Breast epithelium (tissue), 4 donors: ENCODE measurements at regions not wholly inside any gene's neighbourhood (a gene's known extent, or its start where the extent isn't known, plus 50 kb on each side); places are given as distances from the start of the nearest gene placed in this dataset.

Experiments
- DNase-seq, 2 donors: peaks; one replicate each; pipeline ENCODE4 v3.0.0-alpha.2; 2019; ENCODE audit warnings: low spot score in 2 of 2
- H3K27ac ChIP-seq, 2 donors: fragments of 200-600 bp; sonication (generic) in 1 of 2; one replicate each; pipeline ENCODE4 v1.5.1; 2016 to 2019; ENCODE audit warnings: mild to moderate bottlenecking in 1 of 2
- H3K27me3 ChIP-seq, 2 donors: fragments of 200-600 bp; sonication (generic) in 1 of 2; one replicate each; pipeline versions ENCODE4 v1.5.1 to v1.6.0; 2017 to 2019; ENCODE audit warnings: control low read depth in 1 of 2, mild to moderate bottlenecking in 1 of 2
- H3K36me3 ChIP-seq: fragments of 200-600 bp; one replicate; pipeline ENCODE4 v1.5.1; 2019
- H3K4me1 ChIP-seq, 2 donors: fragments of 200-600 bp; sonication (generic); one replicate each; pipeline ENCODE4 v1.5.1; 2016 to 2019; ENCODE audit warnings: control low read depth in 1 of 2
- H3K4me3 ChIP-seq, 3 donors: fragments of 200-600 bp; sonication (generic); 1 replicate in 2 of 3; 2 replicates in 1 of 3; pipeline ENCODE4 v1.5.1; 2016 to 2019; ENCODE audit warnings: mild to moderate bottlenecking in 3 of 3, moderate library complexity in 2 of 3
- H3K9me3 ChIP-seq, 2 donors: fragments of 200-600 bp; sonication (generic) in 1 of 2; one replicate each; pipeline ENCODE4 v1.5.1; 2016 to 2019; ENCODE audit warnings: control low read depth in 1 of 2
- POLR2A ChIP-seq: fragments of 450-650 bp; IDR thresholded peaks from one replicate; pipeline ENCODE4 v1.6.1; 2016; ENCODE audit warnings: antibody characterized with exemption, mild to moderate bottlenecking, moderate library complexity
- POLR2AphosphoS5 ChIP-seq, 3 donors: sonication (generic); formaldehyde crosslinking; IDR thresholded peaks; one replicate each; pipeline ENCODE4 v1.6.1; 2017; ENCODE audit warnings: antibody characterized with exemption in 3 of 3
- intact Hi-C: fragments of 100-400 bp; cut with DNase I; formaldehyde crosslinking; loops from one replicate; pipeline ENCODE4 v1.15.1; 2023; ENCODE audit warnings: low total_unique reads
- TF ChIP-seq, protein P1 (sequence below), 3 donors: fragments of 450-650 bp; IDR thresholded peaks; one replicate each; pipeline ENCODE4 v1.5.1; 2016 to 2017; ENCODE audit warnings: antibody characterized with exemption in 3 of 3, mild to moderate bottlenecking in 3 of 3, moderate library complexity in 3 of 3

DNA sequence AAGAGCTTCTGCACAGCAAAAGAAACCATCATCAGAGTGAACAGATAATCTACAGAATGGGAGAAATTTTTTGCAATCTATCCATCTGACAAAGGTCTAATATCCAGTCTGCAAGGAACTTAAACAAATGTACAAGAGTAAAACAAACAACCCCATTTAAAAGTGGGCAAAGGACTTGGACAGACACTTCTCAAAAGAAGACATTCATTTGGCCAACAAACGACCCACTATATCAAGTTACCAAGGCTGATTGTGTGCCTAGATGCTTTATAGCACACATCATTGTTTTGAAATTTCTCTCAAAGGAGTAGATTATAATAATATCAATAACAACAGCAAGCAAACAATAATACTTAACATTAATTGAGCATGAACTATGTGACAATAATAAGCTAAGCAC, 117.1 kb downstream of the TFPI2 start:
- Histone ChIP-seq H3K36me3 (no peaks in the 10 kb centered on the region), H3K27me3 (no peaks in the 10 kb centered on the region), H3K27ac (no peak overlapping the region), H3K4me1 (no peaks in the 10 kb centered on the region), H3K4me3 (no peak overlapping the region), H3K9me3 (no peaks in the 10 kb centered on the region)
- no peak for DNase-seq
- TF ChIP-seq, protein P1, sequence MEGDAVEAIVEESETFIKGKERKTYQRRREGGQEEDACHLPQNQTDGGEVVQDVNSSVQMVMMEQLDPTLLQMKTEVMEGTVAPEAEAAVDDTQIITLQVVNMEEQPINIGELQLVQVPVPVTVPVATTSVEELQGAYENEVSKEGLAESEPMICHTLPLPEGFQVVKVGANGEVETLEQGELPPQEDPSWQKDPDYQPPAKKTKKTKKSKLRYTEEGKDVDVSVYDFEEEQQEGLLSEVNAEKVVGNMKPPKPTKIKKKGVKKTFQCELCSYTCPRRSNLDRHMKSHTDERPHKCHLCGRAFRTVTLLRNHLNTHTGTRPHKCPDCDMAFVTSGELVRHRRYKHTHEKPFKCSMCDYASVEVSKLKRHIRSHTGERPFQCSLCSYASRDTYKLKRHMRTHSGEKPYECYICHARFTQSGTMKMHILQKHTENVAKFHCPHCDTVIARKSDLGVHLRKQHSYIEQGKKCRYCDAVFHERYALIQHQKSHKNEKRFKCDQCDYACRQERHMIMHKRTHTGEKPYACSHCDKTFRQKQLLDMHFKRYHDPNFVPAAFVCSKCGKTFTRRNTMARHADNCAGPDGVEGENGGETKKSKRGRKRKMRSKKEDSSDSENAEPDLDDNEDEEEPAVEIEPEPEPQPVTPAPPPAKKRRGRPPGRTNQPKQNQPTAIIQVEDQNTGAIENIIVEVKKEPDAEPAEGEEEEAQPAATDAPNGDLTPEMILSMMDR (IDR thresholded peaks at IDR 0.05), result no peak
- no peak for TF ChIP-seq POLR2AphosphoS5 (IDR thresholded peaks at IDR 0.05)
- TF ChIP-seq POLR2A, result no peak
- intact Hi-C loops, result no loop called here

DNA sequence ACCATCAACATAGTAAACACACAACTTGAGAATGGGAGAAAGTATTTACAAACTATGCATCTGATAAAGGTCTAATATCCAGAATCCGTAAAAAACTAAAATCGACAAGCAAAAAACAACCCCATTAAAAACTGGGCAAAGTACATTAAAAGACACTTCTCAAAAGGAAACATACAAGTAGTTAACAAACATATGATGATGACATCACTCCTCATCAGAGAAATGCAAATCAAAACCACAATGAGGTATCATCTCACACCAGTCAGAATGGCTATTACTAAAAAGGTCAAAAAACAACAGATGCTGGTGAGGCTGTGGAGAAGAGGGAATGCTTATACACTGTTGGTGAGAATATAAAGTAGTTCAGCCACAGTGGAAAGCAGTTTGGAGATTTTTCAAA, 125.1 kb downstream of the TFPI2 start:
- TF ChIP-seq, protein P1 (IDR thresholded peaks at IDR 0.05), result no peak
- H3K27ac ChIP-seq, result no peak overlapping the region
- H3K36me3 ChIP-seq, result no peaks in the 10 kb centered on the region

DNA sequence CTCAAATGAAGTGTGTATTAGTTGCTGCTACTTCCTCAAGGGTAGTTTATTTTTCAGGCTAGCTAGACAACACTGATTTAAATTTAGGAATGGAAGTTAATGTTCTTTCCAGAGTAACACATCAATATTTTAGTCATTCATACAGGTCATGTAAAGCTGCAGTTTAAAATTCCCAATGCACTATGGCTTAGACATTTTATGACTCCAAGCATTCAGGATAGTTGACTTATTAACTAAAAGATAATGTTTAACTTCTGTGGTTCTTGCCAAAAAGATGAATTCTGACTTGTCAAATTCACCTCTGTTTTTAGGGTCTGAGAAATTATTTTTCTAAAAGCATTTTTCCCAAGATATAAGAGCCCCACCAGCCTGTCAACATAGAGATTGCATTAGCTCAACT, 131.9 kb downstream of the TFPI2 start:
- Histone ChIP-seq H3K27ac (no peak overlapping the region), H3K4me3 (no peak overlapping the region)
- intact Hi-C loops, result no loop called here

More for the DNA sequence above, 125.1 kb downstream of the TFPI2 start:
- Histone ChIP-seq H3K9me3 (no peaks in the 10 kb centered on the region), H3K4me3 (no peak overlapping the region), H3K27me3 (no peaks in the 10 kb centered on the region), H3K4me1 (no peaks in the 10 kb centered on the region)
- DNase-seq, result no peak
- intact Hi-C loops, result no loop called here

DNA sequence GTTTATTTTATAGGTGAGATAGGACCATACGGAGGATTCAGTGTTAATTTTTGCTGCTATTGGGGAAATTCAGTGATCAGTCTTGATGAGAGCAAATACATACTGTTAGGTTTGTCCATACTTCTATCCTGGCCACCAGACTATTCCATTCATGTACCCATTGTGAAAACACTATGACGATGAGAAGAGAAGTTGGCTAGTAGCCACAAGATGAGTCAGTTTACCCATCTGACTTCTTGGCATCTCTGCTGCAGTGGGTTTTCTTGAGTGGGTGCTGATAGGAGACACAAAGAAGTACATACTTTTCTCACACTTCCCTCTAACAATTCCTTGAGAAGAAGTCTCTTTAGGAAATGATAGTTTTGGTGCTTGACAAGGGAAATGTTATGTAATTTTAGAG, 133.1 kb downstream of the TFPI2 start:
- Histone ChIP-seq H3K9me3 (no peaks in the 10 kb centered on the region), H3K36me3 (no peaks in the 10 kb centered on the region), H3K27ac (no peak overlapping the region), H3K4me3 (no peak overlapping the region), H3K27me3 (no peaks in the 10 kb centered on the region), H3K4me1 (no peaks in the 10 kb centered on the region)
- intact Hi-C loops, result no loop called here
- TF ChIP-seq POLR2AphosphoS5 (IDR thresholded peaks at IDR 0.05), result no peak
- TF ChIP-seq POLR2A, result no peak
- TF ChIP-seq, protein P1 (IDR thresholded peaks at IDR 0.05), result no peak
- DNase-seq, result no peak

More for the DNA sequence above, 131.9 kb downstream of the TFPI2 start:
- DNase-seq, result no peak
- no peaks in the 10 kb centered on the region for H3K27me3 ChIP-seq
- H3K36me3 ChIP-seq, result no peaks in the 10 kb centered on the region
- no peaks in the 10 kb centered on the region for H3K9me3 ChIP-seq
- no peaks in the 10 kb centered on the region for H3K4me1 ChIP-seq
- TF ChIP-seq POLR2A (no peak), POLR2AphosphoS5 (IDR thresholded peaks at IDR 0.05) (no peak)
- TF ChIP-seq, protein P1 (IDR thresholded peaks at IDR 0.05), result no peak

DNA sequence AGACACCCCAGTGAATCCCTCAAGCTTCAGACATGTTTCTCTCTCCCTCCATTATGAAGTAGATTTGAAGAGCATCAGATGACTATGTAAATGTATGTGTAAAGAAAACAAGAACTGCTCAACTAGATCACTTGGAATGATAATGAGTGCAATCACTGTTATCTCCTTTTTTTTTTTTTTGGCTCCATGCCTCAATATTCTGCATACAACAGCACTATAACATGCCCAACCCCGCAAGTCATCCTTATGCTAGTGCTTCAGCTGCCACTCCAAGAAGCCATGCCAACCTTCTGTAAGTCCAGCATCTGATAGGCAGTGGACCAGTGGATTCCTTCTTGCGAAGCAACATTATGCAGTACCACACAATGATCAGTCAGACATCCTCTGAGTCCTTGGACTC, 133.7 kb downstream of the TFPI2 start:
- H3K27me3 ChIP-seq, result no peaks in the 10 kb centered on the region
- no peaks in the 10 kb centered on the region for H3K9me3 ChIP-seq
- TF ChIP-seq POLR2AphosphoS5 (IDR thresholded peaks at IDR 0.05) (no peak), POLR2A (no peak)
- TF ChIP-seq, protein P1 (IDR thresholded peaks at IDR 0.05), result no peak
- no peak overlapping the region for H3K27ac ChIP-seq
- DNase-seq, result no peak
- intact Hi-C loops, result no loop called here
- H3K36me3 ChIP-seq, result no peaks in the 10 kb centered on the region
- no peaks in the 10 kb centered on the region for H3K4me1 ChIP-seq
- H3K4me3 ChIP-seq, result no peak overlapping the region
